Colon (tissue), 2 donors: ENCODE measurements at regions not wholly inside any gene's neighbourhood (a gene's known extent, or its start where the extent isn't known, plus 50 kb on each side); places are given as distances from the start of the nearest gene placed in this dataset.
"Not testable (repeated sequence)": the region's sequence is repeated elsewhere in the genome, so short reads cannot be mapped to it uniquely, and the experiment has no call there.

ENCODE experiments used
- FAIRE-seq: peaks from 2 replicates; lab custom pipeline; 2012; peaks lifted over from hg19 to GRCh38; lab: Jason Lieb, UNC
- donor health status: control.
- donor health status: control.

DNA sequence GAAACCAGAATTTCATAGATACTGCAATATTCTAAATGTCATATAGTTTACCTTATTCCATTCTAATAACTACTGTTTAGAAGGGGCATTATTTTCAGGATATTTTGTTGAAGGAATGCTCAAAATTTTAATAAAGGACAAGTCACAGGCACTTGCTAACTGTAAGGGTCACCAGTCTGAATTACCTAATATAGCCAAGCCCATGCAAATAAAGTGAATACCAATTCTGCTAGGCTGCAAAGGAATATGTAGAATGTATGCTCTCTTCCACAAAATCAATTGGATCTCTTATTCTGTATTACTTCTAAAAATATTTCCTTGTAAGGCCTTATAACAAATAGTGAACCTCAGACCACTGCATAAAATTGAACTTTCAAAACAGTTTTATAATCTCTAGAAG, 52.3 kb upstream of the FAT4 start:
- FAIRE-seq, result no peak

DNA sequence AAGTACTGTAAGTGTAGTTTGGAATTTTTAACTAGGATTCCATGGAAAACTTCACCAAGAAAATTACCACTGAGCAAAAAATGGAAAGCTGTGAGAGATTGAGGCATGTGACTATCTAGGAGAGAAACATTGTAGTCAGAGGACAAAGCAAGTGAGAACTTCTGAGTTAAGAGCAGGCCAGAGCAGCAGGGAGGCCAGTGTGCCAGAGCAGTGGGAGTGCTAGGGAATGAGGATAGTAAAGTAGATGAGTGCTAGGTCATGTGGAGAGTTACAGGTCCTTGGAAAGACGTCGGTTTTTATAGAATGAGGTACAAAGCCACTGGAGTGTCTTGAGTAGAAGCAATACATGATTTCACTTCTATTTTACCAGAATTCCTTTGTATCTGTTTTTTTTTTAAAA, 52.7 kb upstream of the FAT4 start:
- no peak for FAIRE-seq

DNA sequence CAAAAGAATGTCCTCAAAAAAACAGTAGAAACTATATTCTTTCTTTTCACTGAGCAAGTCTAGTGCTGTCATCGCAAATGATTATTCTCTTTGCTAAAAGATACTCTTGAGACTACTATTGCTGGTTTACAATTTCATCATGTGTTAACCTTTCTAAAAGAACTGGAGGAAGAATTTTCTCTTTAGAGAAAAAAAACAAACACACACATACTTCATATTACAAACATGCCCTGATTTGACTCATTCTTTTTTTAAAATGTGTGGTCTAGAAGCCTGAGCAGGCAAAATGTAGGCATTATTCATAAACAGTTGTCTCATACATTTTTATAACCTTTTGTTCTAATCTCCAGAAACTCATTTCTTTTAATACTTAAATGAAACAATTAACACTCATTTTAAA, 60.6 kb upstream of the FAT4 start:
- no peak for FAIRE-seq

DNA sequence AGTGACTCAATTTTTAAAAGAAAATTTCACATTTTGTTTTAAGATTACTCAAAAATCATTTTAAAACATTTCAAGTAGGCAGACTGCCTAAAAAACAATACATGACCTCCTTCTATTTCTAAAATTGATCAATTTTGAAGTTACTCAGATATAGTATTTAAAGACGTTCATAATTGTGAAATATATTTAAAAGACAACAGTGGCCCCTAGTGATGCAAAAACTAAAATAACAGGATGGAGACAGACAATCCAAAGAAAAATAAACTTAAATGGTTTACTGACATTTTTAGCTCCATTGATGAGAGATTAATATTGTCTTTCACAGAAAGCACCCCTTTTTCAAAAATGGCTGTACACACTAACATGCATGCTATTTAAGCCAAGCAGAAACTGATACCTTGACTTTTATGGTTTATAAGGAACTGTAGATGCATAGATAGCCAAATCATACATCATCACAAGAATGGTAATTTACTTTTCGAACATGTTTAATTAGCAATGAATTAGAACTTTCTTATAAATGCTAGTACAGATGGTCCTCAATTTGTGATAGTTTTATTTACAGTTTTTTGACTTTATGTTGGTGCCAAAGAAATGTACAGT, 69.8 kb upstream of the FAT4 start:
- FAIRE-seq, result no peak

DNA sequence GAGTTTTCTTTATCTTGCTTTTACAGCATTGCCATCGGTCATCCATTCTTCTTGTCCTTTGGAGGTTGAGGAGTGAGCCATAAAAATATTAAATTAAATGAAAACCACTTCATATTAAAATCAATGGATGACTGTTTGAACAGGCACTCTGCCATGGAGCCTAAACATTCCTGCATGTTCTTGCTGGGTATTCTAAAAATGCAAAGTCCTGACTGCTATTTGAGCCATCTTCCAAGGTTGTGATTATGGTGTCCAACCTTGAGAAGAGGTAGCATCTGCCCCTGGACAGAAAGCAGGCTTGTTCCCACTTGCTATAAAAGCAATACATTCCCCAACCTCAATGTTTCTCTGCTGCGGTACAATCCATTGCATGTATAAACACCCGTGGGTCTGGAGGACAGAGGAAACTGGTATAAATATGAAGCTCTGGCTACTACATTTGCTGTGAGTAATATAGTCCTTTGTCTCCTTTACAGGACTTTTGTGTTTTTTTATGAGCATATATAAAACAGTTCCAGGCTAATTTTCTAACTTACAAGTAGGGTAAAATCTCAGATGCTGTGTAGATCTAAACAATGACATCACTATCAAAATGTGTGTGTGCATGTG, 70.9 kb upstream of the FAT4 start:
- FAIRE-seq, result no peak

DNA sequence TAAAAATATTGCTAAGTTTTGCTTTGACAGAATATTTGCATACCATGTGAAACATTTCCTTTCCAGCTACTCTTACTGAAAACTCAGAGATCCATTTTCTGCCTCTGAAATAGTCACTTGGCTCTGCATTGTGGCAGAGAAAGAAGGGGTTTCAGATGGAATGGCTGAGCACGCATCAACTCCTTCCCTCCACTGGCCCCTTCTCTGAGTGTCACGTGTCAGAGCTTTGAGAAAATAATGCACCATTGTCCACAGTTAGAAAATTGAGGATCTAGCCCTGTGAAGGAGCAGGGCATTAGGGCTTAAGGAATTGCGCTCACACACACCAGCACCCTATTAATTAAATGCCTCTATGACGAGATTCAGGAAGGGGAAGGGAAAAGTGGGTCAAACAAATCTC, 78.8 kb upstream of the FAT4 start:
- FAIRE-seq, result no peak

DNA sequence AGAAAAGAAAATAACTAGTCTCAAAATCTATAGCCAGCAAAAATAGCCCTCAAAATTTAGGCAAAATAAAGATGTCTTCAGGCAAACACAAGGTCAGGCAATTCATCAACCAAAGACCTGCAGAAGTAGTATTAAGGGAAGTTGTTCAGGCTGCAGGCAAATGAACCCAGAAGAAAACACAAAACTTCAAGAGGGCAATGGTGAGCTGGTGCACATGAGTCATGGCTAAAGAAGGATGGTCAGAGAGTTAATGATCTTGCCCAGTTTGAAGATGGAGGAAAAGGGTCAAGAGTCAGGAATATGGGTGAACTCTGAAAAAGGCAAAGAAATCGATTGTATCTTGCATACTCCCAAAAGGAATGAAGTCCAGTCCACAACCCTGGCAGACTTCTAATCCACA, 83.1 kb upstream of the FAT4 start:
- no peak for FAIRE-seq

DNA sequence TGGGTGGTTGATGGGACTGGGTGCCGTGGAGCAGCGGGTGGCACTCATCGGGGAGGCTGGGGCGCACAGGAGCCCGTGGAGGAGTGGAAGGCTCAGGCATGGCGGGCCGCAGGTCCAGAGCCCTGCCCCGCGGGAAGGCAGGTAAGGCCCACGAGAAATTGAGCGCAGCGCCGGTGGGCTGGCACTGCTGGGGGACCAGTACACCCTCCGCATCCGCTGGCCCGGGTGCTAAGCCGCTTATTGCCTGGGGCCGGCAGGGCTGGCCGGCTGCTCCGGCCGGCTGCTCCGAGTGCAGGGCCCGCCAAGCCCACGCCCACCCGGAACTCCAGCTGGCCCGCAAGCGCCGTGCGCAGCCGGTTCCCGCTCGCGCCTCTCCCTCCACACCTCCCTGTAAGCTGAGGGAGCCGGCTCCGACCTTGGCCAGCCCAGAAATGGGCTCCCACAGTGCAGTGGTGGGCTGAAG, 85.1 kb upstream of the FAT4 start:
- no peak for FAIRE-seq

DNA sequence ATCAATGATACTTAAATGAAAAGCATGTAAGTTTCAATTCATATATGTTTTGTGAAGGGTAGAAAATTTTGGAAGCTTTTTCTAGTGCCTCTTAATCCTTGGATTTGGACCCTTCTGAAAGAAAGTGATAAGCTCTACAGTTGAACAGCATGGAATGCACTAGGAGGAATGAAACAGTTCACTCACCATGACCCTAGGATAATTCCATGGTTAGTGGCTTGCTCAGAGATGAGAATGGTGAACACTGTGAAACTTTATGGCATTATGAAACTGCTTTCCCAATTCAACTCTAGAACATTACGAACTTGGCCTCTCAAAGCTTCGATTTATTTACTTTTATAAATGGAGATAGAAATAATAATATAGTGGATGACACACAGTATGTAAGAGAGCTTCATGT, 88.9 kb upstream of the FAT4 start:
- no peak for FAIRE-seq

DNA sequence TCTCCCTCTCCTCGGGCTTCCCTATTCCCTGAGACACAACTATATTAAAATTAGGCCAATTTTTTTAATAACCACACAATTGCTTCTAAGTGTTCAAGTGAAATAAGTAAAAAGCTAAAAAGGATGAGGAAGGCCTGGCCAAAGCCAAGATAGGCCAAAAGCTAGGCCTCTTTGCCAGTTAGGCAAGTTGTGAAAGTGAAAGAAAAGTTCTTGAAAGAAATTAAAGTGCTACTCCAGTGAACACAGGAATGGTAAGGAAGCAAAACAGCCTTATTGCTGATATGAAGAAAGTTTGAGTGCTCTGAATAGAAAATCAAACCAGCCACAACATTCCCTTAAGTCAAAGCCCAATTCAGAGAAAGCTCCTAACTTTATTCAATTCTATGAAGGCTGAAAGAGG, 114.2 kb upstream of the FAT4 start:
- no peak for FAIRE-seq

DNA sequence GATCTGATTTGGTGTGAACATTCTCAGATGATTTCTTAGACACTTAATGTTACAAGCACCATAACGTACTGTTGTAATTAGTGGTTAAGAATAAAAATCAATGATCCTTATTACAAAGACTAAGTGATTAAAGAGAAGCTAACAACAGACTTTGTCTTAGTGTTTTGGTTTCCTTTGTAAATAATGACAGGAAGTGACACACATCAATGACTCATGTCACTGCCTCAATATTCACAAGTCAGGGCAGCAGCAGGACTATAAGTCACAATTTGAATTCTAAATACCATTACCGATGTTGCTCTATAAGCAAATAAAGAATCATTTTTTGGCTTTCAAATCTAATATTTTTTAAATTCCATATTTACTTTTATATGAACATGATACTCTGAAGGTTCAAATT, 115.8 kb upstream of the FAT4 start:
- FAIRE-seq, result no peak

DNA sequence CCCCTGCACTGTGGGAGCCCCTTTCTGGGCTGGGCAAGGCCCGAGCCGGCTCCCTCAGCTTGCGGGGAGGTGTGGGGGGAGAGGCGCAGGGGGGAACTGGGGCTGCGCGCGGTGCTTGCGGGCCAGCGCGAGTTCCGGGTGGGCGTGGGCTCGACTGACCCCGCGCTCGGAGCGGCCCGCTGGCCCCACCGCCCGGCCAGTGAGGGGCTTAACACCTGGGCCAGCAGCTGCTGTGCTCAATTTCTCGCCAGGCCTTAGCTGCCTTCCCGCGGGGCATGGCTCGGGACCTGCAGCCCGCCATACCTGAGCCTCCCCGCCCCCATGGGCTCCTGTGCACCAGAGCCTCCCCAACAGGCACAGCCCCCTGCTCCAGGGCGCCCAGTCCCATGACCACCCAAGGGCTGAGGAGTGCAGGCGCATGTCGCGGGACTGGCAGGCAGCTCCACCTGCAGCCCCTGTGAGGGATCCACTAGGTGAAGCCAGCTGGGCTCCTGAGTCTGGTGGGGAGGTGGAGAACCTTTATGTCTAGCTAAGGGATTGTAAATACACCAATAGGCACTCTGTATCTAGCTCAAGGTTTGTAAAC, 122.8 kb upstream of the FAT4 start:
- not testable (repeated sequence) for FAIRE-seq

DNA sequence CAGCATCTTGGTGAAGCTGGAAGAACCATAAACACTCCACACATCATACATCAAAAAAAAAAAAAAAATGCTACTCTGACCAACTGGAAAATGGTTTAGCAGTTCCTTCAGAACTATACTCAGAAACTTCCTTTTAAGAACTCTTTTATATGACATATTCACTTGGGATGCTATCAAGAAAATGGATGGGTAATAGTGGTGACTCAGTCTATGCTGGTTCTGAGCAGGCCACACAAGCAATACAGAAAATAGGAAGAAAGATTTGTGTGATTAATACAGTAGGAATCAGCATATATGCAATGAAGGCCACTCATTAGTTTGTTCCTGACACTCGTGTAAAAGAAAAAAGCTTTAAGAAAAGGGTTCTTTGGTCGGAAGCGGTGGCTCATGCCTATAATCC, 123.5 kb upstream of the FAT4 start:
- no peak for FAIRE-seq

DNA sequence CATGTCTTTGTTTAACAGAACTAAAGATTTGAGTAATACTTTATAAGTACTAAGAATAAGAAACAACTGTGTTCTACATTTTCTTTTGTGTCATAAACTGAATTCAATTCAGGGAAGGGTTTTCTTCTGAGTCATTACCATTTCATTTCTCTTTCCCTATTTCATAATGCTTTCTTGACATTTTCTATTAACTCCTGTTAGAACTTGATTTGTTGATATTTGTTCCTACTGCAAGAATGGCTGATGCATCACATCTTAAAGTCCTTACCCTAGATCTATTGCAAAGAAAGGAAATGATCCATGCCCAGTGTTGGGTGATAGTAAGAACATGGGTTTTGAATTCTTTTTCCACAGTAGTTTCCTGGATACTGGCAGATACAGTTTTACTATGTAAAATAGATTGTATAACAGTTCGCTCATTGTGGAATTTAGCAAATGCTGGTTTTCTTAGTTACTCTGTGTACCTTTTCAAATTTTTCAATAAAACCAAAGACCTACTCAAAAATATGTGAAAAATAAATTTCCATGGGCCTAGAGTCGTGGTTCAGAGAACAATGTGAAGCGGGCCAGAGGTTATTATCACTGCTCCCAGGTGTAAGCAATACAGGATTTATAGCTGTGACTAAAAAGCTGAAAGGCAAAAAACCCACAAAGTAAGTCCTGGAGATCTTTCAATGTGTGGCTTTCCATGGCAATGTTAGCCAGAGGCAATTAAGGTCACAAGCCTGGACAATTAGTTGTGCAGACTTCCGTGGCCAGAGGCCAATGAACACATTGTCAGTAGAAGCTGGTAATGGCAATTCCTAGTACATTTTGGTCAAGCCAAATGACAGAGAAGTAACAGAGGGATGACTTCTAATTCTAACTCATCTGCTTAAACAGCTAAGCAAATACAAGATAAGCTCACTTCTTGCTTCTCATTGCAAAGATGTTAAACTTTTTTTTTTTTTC, 127.3 kb upstream of the FAT4 start:
- FAIRE-seq, result no peak

DNA sequence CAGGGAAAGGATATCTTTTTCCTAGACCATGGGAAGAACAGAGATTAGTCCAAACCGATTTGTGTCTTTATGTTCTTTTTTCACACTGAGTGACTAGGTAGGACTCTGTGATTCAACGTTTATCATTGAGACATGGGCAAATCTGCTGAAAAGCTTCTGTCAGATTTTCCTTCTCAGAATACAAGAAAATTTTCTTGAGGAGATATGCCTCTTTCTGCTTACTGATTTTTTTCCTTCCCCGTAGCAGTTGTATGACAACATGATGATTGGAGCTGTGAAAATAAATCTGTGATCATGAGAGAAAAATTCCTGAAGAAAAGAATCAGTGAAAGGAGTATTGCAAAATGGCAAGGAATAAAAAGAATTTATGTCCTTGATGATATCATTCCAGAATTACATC, 130.6 kb upstream of the FAT4 start:
- no peak for FAIRE-seq

DNA sequence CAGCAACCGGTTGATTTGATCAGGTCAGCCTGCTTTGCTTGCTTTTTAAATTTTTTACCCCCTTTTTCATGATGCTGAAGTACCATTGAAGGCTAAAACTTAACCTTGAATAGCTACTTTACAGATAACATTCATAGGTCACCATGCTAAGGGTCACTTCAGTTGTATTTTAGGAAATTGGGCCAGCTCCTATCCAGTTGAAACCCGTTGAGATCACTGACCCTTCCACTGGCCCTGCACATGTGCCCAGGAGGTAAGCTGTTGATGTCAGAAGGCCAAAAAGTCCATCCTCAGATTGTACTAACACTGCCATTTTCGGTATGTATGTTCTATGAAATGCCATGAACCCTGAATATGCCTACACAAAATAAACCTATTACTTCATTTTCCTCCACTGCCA, 133.0 kb upstream of the FAT4 start:
- no peak for FAIRE-seq

DNA sequence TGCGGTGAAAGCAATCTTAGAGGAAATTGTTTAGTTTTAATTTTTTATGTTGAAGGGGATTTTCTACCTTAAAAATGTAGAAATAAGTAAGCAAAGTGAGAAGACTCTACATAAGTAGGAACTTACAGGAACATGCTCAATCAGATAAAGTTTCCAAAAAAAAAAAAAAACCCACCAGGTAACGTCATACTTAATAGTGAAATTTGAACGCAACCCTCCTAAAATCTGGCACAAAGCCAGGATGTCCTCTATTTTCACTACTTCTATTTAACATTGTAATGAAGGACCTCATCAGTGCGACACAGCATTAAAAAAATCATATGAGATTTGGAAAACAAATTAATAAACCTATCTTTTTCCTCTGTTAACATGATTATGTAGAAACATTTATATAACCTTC, 135.0 kb upstream of the FAT4 start:
- no peak for FAIRE-seq

DNA sequence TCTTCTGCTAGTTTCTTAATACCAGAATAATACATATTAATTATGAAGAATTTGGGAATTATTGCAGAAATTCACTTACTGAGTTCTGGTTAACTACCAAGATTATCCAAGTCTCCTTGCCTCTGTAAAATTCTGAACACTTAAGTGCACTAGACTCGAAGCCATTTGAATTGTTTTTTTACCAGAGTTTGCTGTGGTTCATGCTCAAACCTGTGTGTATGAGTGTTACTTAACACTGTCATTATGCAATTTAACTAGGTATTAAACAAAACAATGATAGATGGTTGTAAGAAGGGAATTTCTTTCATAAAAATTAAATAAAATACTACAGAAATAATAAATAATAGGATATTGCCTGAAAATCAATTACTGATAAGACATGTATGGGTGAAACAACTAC, 145.6 kb upstream of the FAT4 start:
- no peak for FAIRE-seq

DNA sequence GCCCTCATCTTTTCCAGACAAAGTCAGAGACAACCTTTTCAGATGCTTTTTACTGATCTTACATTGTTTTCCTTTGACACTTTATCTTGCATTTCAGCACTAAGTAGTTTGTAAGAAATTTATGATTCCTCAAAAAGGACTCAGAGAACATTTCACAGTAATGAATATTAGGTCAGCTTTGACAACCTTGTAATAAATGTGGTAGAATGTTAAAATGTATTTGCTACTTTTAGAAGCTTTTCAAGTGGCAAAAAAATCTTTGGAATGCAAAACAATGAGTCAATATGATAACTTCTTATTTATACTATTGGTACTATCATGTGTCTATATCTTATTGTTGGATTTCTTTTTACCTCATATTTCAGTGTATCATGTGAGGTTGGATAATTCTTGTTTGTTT, 146.2 kb upstream of the FAT4 start:
- FAIRE-seq, result no peak

DNA sequence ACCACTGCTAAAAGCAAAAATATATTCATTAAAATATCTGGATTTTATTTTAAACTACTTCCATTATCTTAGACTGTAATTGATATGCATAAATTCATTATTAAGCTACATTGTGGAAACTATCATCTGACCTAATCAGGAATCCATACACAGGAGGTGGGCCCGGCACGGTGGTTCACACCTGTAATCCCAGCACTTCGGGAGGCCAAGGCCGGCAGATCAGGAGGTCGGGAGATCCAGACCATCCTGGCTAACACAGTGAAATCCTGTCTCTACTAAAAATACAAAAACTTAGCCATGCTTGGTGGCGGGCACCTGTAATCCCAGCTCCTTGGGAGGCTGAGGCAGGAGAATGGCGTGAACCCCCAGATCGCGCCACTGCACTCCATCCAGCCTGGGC, 148.7 kb upstream of the FAT4 start:
- not testable (repeated sequence) for FAIRE-seq

DNA sequence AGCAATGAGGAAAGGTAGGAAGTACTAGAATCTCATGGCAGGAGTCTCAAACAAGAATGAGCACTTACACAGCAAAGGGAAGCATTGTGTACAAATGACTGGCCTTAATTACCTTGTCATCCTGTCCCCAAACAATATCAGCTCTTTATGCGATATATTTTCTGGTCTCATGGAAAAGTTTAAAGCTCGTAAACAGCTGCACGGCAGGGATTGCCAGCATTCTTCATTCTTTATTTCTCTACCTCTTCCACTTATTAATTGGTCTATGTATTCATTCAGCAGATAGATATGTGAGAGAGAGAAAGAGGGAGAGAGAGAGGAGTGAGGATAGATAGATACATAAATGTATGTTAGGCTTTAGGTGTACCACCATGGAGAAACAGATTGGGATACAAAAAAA, 155.8 kb upstream of the FAT4 start:
- no peak for FAIRE-seq

DNA sequence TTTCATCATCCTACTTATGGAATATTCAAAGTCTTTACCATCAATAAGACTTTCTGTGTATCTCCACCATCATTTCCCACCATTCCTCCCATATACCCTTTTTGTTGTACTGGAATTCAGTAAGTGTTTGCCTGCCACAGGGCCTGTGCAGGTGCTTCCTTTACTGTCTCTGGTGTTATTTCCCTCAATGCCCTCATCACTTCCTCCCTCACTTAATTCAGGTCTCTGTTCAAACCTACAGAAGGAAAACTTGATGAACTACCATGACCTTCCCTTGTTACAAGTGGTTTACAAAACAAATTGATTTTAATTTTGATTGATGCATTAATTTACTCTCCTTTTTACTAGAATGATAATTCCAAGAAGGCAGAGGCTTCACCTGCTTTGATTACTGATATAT, 159.5 kb upstream of the FAT4 start:
- no peak for FAIRE-seq

DNA sequence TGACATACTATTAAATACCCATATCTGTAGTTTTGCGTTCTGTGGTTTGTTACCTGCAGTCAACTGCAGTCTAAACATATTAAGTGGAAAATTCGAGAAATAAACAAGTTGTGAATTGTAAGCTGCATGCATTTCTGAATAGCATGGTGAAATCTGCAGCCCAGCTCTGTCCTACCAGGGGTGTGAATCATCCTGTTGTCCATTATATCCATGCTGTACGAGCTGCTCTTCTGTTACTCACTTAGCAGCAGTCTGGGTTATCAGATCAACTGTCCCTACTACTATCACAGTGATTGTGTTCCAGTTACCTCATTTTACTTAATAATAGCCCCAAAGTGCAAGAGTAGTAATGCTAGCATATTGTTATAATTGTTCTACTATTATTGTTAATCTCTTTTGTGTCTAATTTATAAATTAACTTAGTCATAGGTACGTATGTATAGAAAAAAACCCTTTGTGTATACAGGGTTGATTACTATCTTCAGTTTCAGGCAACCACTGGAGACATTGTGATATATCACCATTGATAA, 173.7 kb upstream of the FAT4 start:
- FAIRE-seq, result no peak
